ENCODE measurements at regions not wholly inside any gene's neighbourhood (a gene's known extent, or its start where the extent isn't known, plus 50 kb on each side); places are given as distances from the start of the nearest gene placed in this dataset.

DNA sequence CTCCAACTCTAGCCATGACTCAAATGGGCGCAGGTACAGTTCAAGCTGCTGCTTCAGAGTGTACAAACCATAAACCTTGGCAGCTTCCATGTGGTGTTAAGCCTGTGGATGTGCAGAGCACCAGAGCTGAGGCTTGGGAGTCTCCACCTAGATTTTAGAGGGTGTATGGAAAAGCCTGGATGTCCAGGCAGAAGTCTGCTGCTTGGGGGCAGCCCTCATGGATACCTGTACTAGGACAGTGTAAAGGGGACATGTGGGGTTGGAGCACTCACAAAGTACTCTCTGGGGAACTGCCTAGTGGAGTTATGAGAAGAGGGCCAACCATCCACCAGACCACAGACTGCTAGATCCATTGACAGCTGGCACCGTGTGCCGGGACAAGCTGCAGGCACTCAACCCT lies 273.5 kb upstream of the ST8SIA4 start:
- no peak for TF ChIP-seq CREM (IDR thresholded peaks at IDR 0.05; ENCODE audit: low read depth)
- TF ChIP-seq, protein P1, sequence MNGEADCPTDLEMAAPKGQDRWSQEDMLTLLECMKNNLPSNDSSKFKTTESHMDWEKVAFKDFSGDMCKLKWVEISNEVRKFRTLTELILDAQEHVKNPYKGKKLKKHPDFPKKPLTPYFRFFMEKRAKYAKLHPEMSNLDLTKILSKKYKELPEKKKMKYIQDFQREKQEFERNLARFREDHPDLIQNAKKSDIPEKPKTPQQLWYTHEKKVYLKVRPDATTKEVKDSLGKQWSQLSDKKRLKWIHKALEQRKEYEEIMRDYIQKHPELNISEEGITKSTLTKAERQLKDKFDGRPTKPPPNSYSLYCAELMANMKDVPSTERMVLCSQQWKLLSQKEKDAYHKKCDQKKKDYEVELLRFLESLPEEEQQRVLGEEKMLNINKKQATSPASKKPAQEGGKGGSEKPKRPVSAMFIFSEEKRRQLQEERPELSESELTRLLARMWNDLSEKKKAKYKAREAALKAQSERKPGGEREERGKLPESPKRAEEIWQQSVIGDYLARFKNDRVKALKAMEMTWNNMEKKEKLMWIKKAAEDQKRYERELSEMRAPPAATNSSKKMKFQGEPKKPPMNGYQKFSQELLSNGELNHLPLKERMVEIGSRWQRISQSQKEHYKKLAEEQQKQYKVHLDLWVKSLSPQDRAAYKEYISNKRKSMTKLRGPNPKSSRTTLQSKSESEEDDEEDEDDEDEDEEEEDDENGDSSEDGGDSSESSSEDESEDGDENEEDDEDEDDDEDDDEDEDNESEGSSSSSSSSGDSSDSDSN (IDR thresholded peaks at IDR 0.05; ENCODE audit: borderline replicate concordance in 1 of 2, low read depth in 2 of 2, low read length in 2 of 2), result no peak
- TF ChIP-seq ELF4 (CRISPR knock-in tag; IDR thresholded peaks at IDR 0.05), result no peak
- no peak for TF ChIP-seq CEBPB (tag; IDR thresholded peaks at IDR 0.05)

All from K562 (cell line).